HepG2 (cell line): ENCODE measurements at regions not wholly inside any gene's neighbourhood (a gene's known extent, or its start where the extent isn't known, plus 50 kb on each side); places are given as distances from the start of the nearest gene placed in this dataset.

Source experiments
- ATAC-seq: fragments of 200-7000 bp; cut with Tn5 transposase; 3 replicates; pipeline ENCODE4 v1.9.1; 2020; ENCODE audit warnings: mild to moderate bottlenecking, moderate library complexity
- BruUV-seq: library from RNA; stranded (reverse); fragments of 400-500 nt; replicated peaks from 2 replicates; lab custom pipeline; 2021; lab: Mats Ljungman, UMichigan
- CTCF ChIA-PET: fragments of 300-600 bp; formaldehyde crosslinking; extraction: SDS; loops from one replicate; lab custom pipeline; 2021; ENCODE audit warnings: low total read pairs, inconsistent platforms, low intra/inter-chr PET ratio; lab: Yijun Ruan, JAX
- POLR2A ChIA-PET: fragments of 350-600 bp; sonication (Branson Sonifier 250); formaldehyde crosslinking; loops from one replicate; lab custom pipeline; 2020; ENCODE audit warnings: antibody characterized with exemption, inconsistent platforms; lab: Yijun Ruan, JAX
- DNase-seq: peaks from one replicate; pipeline ENCODE4 v3.0.0-alpha.2; 2015; ENCODE audit warnings: low spot score
- FAIRE-seq: peaks from 3 replicates; lab custom pipeline; 2011; peaks lifted over from hg19 to GRCh38; lab: Jason Lieb, UNC
- H2AFZ ChIP-seq: one replicate; pipeline ENCODE4 v1.6.1; 2011; ENCODE audit warnings: low read length, inconsistent platforms
- H3K27ac ChIP-seq: fragments of 300-600 bp; 3 replicates; pipeline ENCODE4 v1.8.0; 2011; ENCODE audit warnings: mixed run types, mild to moderate bottlenecking, mixed read lengths, low read length, inconsistent platforms; ENCODE audit not compliant: insufficient read depth; ENCODE audit errors: extremely low read length
- H3K27me3 ChIP-seq, 2 experiments: fragments of 200-600 bp in 1 of 2; 2 replicates in 1 of 2; 3 replicates in 1 of 2; pipeline versions ENCODE4 v1.6.0 to v1.8.0; 2011; ENCODE audit warnings: low read length in 2 of 2, mild to moderate bottlenecking in 2 of 2, moderate library complexity in 2 of 2, inconsistent platforms in 1 of 2; ENCODE audit not compliant: insufficient read depth in 2 of 2, control insufficient read depth in 1 of 2
- H3K36me3 ChIP-seq, 2 experiments: fragments of 200-600 bp in 1 of 2; replicated peaks in 1 of 2; 2 replicates in 1 of 2; 3 replicates in 1 of 2; pipeline versions ENCODE4 v1.5.1 to v1.8.0; 2011; ENCODE audit warnings: low read length in 2 of 2, inconsistent platforms in 1 of 2; ENCODE audit not compliant: insufficient read depth in 2 of 2, control insufficient read depth in 1 of 2
- H3K4me1 ChIP-seq: 2 replicates; pipeline ENCODE4 v1.5.1; 2012; ENCODE audit warnings: low read length, inconsistent platforms; ENCODE audit not compliant: insufficient read depth
- H3K4me2 ChIP-seq: 2 replicates; pipeline ENCODE4 v1.6.0; 2011; ENCODE audit warnings: low read depth, low read length, inconsistent platforms
- H3K4me3 ChIP-seq, 3 experiments: fragments of 200-600 bp in 1 of 3; sonication (generic), shearing (Covaris generic) in 1 of 3; replicated peaks in 1 of 3; 2 replicates each; pipeline ENCODE4 v1.5.1; 2011 to 2016; ENCODE audit warnings: low read length in 3 of 3, inconsistent platforms in 2 of 3, low read depth in 2 of 3, mild to moderate bottlenecking in 2 of 3, control low read depth in 1 of 3, mixed read lengths in 1 of 3; ENCODE audit not compliant: insufficient read depth in 1 of 3
- H3K79me2 ChIP-seq: one replicate; pipeline ENCODE4 v1.6.1; 2011; ENCODE audit warnings: low read length, inconsistent platforms; ENCODE audit not compliant: insufficient read depth
- H3K9ac ChIP-seq: 2 replicates; pipeline ENCODE4 v1.6.0; 2011; ENCODE audit warnings: mild to moderate bottlenecking, low read depth, low read length, inconsistent platforms; ENCODE audit not compliant: insufficient read depth
- H3K9me3 ChIP-seq: 2 replicates; pipeline ENCODE4 v1.5.1; 2012; ENCODE audit warnings: mild to moderate bottlenecking, low read length
- H4K20me1 ChIP-seq: 2 replicates; pipeline ENCODE4 v1.6.0; 2011; ENCODE audit warnings: inconsistent platforms, mild to moderate bottlenecking, low read length, moderate library complexity; ENCODE audit not compliant: insufficient read depth
- CCDC6 ChIP-seq: sonication (generic); formaldehyde crosslinking; IDR thresholded peaks from 2 replicates; pipeline ENCODE4 v1.8.1; 2022; ENCODE audit warnings: mild to moderate bottlenecking, missing genetic modification reagents, moderate library complexity
- DR1 ChIP-seq: sonication (generic); formaldehyde crosslinking; IDR thresholded peaks from 2 replicates; pipeline ENCODE4 v1.8.0; 2021; ENCODE audit warnings: mild to moderate bottlenecking, missing genetic modification reagents, inconsistent platforms
- EP300 ChIP-seq, 3 experiments: sonication (generic) in 1 of 3; formaldehyde crosslinking in 1 of 3; IDR thresholded peaks; 2 replicates each; pipeline versions ENCODE4 v1.5.1 to v1.6.1; 2011 to 2020; ENCODE audit warnings: low read depth in 2 of 3, low read length in 2 of 3, borderline replicate concordance in 1 of 3, improper control_type of control experiment in 1 of 3, mild to moderate bottlenecking in 1 of 3, missing genetic modification reagents in 1 of 3, moderate library complexity in 1 of 3
- FOSL1 ChIP-seq: sonication (generic); formaldehyde crosslinking; IDR thresholded peaks from 2 replicates; pipeline ENCODE4 v1.9.0; 2021; ENCODE audit warnings: missing genetic modification reagents, borderline replicate concordance
- ISL2 ChIP-seq: sonication (generic); formaldehyde crosslinking; IDR thresholded peaks from 2 replicates; pipeline ENCODE4 v1.5.0; 2020; ENCODE audit warnings: missing genetic modification reagents
- JARID2 ChIP-seq: sonication (generic); formaldehyde crosslinking; IDR thresholded peaks from 2 replicates; pipeline ENCODE4 v1.8.1; 2023; ENCODE audit warnings: missing genetic modification reagents, inconsistent platforms; ENCODE audit not compliant: insufficient replicate concordance
- KDM4B ChIP-seq: sonication (generic); formaldehyde crosslinking; IDR thresholded peaks from 2 replicates; pipeline ENCODE4 v1.4.0; 2020; ENCODE audit warnings: missing genetic modification reagents
- MEF2D ChIP-seq: sonication (generic); formaldehyde crosslinking; IDR thresholded peaks from 2 replicates; pipeline ENCODE4 v1.5.1; 2020; ENCODE audit warnings: mild to moderate bottlenecking, missing genetic modification reagents
- RFX3 ChIP-seq: IDR thresholded peaks from 2 replicates; pipeline ENCODE4 v1.6.1; 2016; ENCODE audit warnings: missing biosample characterization, missing genetic modification reagents
- TEAD3 ChIP-seq: optimal IDR thresholded peaks from 2 replicates; pipeline ENCODE3; 2016; ENCODE audit warnings: borderline replicate concordance
- TOE1 ChIP-seq: sonication (generic); formaldehyde crosslinking; IDR thresholded peaks from 2 replicates; pipeline ENCODE4 v1.4.0; 2020; ENCODE audit warnings: mild to moderate bottlenecking, missing genetic modification reagents
- U2AF2 ChIP-seq: fragments of 200-400 bp; formaldehyde crosslinking; IDR thresholded peaks from 2 replicates; pipeline ENCODE4 v1.6.1; 2017; ENCODE audit warnings: low read depth, mild to moderate bottlenecking, low read length
- ZNF224 ChIP-seq: sonication (generic); formaldehyde crosslinking; IDR thresholded peaks from 2 replicates; pipeline ENCODE4 v1.5.0; 2020; ENCODE audit warnings: mild to moderate bottlenecking, missing genetic modification reagents
- ZNF652 ChIP-seq: IDR thresholded peaks from 2 replicates; pipeline ENCODE4 v1.6.1; 2016; ENCODE audit warnings: low read depth, borderline replicate concordance
- ZNF792 ChIP-seq: IDR thresholded peaks from 2 replicates; pipeline ENCODE4 v1.6.1; 2016
- WGBS: methylation state at CpG from one replicate; pipeline ENCODE4 v1.1.6; 2017; ENCODE audit warnings: low lambda C conversion rate; 5-methylcytosine and 5-hydroxymethylcytosine counted together
- in situ Hi-C: cut with HindIII; loops from 2 replicates; pipeline ENCODE4 v1.10.0; 2017; ENCODE audit warnings: low pct_unique_long_range_greater_than_20kb; ENCODE audit not compliant: extremely low pct_ligation_motif_present
- intact Hi-C: fragments of 100-400 bp; cut with micrococcal nuclease; formaldehyde crosslinking; loops from one replicate; pipeline ENCODE4 v1.10.0; 2022; ENCODE audit not compliant: unreplicated experiment
- TF ChIP-seq, protein P1 (sequence below): IDR thresholded peaks from 2 replicates; pipeline ENCODE4 v1.6.1; 2012; ENCODE audit warnings: low read length, improper control_type of control experiment
- TF ChIP-seq, protein P2 (sequence below): sonication (generic); formaldehyde crosslinking; IDR thresholded peaks from 2 replicates; pipeline ENCODE4 v1.4.0; 2020; ENCODE audit warnings: missing genetic modification reagents
- TF ChIP-seq, protein P3 (sequence below): sonication (generic); formaldehyde crosslinking; IDR thresholded peaks from 2 replicates; pipeline ENCODE4 v1.4.0; 2020; ENCODE audit warnings: mild to moderate bottlenecking, missing genetic modification reagents

DNA sequence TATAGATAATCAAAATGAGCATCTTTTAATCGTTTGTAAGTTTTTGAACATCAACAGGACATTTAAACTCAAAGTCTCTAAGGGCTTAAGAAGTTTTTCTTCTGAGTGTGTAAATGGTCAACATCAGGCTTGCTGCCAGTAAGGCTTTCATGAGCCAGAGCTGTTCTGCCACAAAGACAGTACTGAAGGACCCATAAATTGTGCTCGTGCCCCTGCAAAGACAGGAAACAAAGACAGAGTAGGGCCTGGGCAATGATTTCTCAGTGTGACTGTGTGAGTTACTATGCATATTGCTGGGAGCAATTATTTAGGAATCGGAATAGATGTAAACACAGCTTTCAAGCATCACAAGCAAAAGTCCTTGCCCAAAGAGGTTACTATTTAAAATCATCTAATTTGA is 300.0 kb downstream of the IDS start:
- in situ Hi-C loops (no loop called here), intact Hi-C loops (no loop called here)
- no peak overlapping the region for H2AFZ ChIP-seq
- no TSS peak for BruUV-seq
- FAIRE-seq (no peak), ATAC-seq (no peak), DNase-seq (no peak)
- H3K9me3 ChIP-seq = no peaks in the 10 kb centered on the region; the same call in 1 of the 2 replicates
- H3K79me2 ChIP-seq = no peaks in the 10 kb centered on the region
- no peak overlapping the region for H3K27ac ChIP-seq
- no peaks in the 10 kb centered on the region for H4K20me1 ChIP-seq
- WGBS = 0% methylated on average over 3 of the region's 3 CpGs
- TF ChIP-seq, protein P1, sequence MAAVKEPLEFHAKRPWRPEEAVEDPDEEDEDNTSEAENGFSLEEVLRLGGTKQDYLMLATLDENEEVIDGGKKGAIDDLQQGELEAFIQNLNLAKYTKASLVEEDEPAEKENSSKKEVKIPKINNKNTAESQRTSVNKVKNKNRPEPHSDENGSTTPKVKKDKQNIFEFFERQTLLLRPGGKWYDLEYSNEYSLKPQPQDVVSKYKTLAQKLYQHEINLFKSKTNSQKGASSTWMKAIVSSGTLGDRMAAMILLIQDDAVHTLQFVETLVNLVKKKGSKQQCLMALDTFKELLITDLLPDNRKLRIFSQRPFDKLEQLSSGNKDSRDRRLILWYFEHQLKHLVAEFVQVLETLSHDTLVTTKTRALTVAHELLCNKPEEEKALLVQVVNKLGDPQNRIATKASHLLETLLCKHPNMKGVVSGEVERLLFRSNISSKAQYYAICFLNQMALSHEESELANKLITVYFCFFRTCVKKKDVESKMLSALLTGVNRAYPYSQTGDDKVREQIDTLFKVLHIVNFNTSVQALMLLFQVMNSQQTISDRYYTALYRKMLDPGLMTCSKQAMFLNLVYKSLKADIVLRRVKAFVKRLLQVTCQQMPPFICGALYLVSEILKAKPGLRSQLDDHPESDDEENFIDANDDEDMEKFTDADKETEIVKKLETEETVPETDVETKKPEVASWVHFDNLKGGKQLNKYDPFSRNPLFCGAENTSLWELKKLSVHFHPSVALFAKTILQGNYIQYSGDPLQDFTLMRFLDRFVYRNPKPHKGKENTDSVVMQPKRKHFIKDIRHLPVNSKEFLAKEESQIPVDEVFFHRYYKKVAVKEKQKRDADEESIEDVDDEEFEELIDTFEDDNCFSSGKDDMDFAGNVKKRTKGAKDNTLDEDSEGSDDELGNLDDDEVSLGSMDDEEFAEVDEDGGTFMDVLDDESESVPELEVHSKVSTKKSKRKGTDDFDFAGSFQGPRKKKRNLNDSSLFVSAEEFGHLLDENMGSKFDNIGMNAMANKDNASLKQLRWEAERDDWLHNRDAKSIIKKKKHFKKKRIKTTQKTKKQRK = no peak
- TF ChIP-seq, protein P2, sequence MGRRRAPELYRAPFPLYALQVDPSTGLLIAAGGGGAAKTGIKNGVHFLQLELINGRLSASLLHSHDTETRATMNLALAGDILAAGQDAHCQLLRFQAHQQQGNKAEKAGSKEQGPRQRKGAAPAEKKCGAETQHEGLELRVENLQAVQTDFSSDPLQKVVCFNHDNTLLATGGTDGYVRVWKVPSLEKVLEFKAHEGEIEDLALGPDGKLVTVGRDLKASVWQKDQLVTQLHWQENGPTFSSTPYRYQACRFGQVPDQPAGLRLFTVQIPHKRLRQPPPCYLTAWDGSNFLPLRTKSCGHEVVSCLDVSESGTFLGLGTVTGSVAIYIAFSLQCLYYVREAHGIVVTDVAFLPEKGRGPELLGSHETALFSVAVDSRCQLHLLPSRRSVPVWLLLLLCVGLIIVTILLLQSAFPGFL (CRISPR knock-in tag) = no peak
- TF ChIP-seq U2AF2 (no peak), MEF2D (CRISPR knock-in tag) (no peak), EP300 (IDR thresholded peaks at IDR 0.05; ENCODE audit: low read depth in 2 of 2, low read length in 2 of 2) (no peak), EP300 (CRISPR knock-in tag; IDR thresholded peaks at IDR 0.05; ENCODE audit: borderline replicate concordance) (no peak), RFX3 (CRISPR knock-in tag) (no peak), ZNF652 (CRISPR knock-in tag) (no peak), TEAD3 (CRISPR knock-in tag) (no peak), JARID2 (CRISPR knock-in tag) (no peak), ZNF792 (CRISPR knock-in tag) (no peak), FOSL1 (CRISPR knock-in tag) (no peak), KDM4B (CRISPR knock-in tag) (no peak), TOE1 (CRISPR knock-in tag) (no peak), CCDC6 (CRISPR knock-in tag) (no peak), DR1 (CRISPR knock-in tag) (no peak), ZNF224 (CRISPR knock-in tag) (no peak), ISL2 (CRISPR knock-in tag) (no peak)
- TF ChIP-seq, protein P3, sequence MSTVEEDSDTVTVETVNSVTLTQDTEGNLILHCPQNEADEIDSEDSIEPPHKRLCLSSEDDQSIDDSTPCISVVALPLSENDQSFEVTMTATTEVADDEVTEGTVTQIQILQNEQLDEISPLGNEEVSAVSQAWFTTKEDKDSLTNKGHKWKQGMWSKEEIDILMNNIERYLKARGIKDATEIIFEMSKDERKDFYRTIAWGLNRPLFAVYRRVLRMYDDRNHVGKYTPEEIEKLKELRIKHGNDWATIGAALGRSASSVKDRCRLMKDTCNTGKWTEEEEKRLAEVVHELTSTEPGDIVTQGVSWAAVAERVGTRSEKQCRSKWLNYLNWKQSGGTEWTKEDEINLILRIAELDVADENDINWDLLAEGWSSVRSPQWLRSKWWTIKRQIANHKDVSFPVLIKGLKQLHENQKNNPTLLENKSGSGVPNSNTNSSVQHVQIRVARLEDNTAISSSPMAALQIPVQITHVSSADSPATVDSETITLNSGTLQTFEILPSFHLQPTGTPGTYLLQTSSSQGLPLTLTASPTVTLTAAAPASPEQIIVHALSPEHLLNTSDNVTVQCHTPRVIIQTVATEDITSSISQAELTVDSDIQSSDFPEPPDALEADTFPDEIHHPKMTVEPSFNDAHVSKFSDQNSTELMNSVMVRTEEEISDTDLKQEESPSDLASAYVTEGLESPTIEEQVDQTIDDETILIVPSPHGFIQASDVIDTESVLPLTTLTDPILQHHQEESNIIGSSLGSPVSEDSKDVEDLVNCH (CRISPR knock-in tag) = no peak
- H3K4me3 ChIP-seq = no peak overlapping the region
- H3K4me2 ChIP-seq = no peak overlapping the region
- CTCF ChIA-PET = no interaction called here
- H3K9ac ChIP-seq = no peak overlapping the region
- POLR2A ChIA-PET = no interaction called here
- H3K36me3 ChIP-seq = no peaks in the 10 kb centered on the region
- no peaks in the 10 kb centered on the region for H3K27me3 ChIP-seq
- no peaks in the 10 kb centered on the region for H3K4me1 ChIP-seq
